ENCODE measurements at regions not wholly inside any gene's neighbourhood (a gene's known extent, or its start where the extent isn't known, plus 50 kb on each side); places are given as distances from the start of the nearest gene placed in this dataset.

DNA sequence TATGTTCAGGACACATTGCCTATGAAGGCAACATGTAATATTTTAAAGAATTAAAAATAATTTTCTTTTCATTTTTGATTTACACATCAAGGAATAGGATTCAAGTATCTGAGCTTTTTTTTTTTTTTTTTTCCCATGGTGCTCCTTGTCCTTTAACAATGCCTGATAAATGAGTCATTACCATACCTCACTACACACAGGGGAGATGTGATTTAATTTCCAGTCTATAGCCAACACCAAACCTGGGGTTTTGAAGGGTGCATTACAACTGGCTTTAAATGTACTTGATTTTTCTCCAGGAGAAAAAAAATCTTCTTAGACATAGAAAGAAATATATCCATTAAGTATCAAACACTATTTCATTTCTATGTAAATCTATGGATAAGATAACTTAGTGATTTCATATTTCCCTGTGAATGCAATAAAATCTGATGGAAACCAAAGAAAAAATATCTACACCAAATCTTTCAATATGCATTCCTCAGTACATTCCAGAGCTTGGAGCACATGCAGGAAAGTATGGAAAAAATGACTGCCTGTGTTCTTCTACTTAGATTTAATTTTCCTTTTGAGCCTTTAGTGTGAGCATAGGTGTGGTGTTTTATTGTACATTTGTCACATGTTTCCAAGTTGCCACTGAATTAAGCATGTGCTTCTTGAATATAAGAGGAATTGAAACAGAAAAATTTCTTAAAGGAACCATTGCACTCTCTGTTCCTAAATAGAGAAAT lies 204.8 kb upstream of the MEOX2 start:
- Histone ChIP-seq H4K20me1 (ENCODE audit: insufficient read depth, low read depth, low read length) (no peaks in the 10 kb centered on the region), H3K9me3 (ENCODE audit: low read length) (peaks cover 10% of the 10 kb centered on the region), H3K4me3 (ENCODE audit: low read length) (no peak overlapping the region), H3K27ac (ENCODE audit: low read length) (no peak overlapping the region), H3K9ac (ENCODE audit: low read length) (no peak overlapping the region), H2AFZ (ENCODE audit: low read length) (no peak overlapping the region), H3K79me2 (ENCODE audit: low read length) (no peaks in the 10 kb centered on the region), H3K36me3 (ENCODE audit: insufficient read depth, low read length) (no peaks in the 10 kb centered on the region), H3K27me3 (ENCODE audit: low read length) (no peaks in the 10 kb centered on the region), H3K4me1 (ENCODE audit: low read length) (no peaks in the 10 kb centered on the region), H3K9me2 (replicated peaks; ENCODE audit: insufficient read depth, low read length) (no peaks in the 10 kb centered on the region), H3K4me2 (ENCODE audit: low read depth, low read length, poor library complexity, severe bottlenecking) (no peak overlapping the region)
- no peak for DNase-seq

DNA sequence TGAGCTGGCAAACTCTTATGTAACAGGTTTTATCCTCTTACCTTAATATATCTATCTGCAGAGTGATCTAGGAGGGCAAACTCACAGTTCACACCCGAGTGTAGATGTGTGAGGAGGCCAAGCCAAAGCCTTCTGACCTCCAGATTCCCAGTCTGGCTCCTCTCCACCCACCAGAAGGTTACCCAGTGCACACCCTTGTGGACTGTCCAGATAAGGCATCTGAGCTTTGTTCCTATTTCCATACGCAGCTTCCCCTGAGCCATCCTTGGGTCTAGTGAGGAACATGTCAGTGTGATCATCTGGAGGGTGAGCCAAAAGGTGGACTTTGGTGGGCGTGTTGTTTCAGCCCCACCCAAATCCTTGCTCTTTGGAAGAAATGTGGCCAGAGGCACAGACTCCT lies 203.0 kb upstream of the MEOX2 start:
- no peak for DNase-seq
- Histone ChIP-seq H2AFZ (ENCODE audit: low read length) (no peak overlapping the region), H3K27me3 (ENCODE audit: low read length) (no peaks in the 10 kb centered on the region), H3K79me2 (ENCODE audit: low read length) (no peaks in the 10 kb centered on the region), H3K9ac (ENCODE audit: low read length) (no peak overlapping the region), H4K20me1 (ENCODE audit: insufficient read depth, low read depth, low read length) (no peaks in the 10 kb centered on the region), H3K9me2 (replicated peaks; ENCODE audit: insufficient read depth, low read length) (no peaks in the 10 kb centered on the region), H3K36me3 (ENCODE audit: insufficient read depth, low read length) (no peaks in the 10 kb centered on the region), H3K4me2 (ENCODE audit: low read depth, low read length, poor library complexity, severe bottlenecking) (no peak overlapping the region), H3K4me1 (ENCODE audit: low read length) (no peaks in the 10 kb centered on the region), H3K4me3 (ENCODE audit: low read length) (no peak overlapping the region), H3K9me3 (ENCODE audit: low read length) (peaks cover 10% of the 10 kb centered on the region), H3K27ac (ENCODE audit: low read length) (no peak overlapping the region)

DNA sequence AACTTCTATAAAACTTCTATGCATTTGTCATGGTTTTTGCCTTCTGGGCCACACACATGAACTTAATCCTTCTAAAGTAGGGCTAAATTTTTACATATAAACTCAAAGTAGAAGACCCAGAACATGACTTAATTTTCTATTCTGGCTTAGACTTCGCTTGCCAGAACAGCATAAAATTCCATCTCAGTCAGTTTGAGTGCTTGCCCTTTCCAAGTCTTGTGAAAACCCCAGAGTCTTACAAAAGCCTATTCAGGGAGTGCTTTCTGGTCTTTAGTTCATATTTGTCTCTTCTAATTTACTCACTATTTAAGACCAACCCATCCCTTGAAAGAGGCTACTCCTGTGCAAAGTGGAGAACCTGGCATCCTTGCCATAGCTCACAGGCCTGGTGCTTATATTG lies 201.6 kb upstream of the MEOX2 start:
- H3K79me2 ChIP-seq (ENCODE audit: low read length): no peaks in the 10 kb centered on the region
- H3K36me3 ChIP-seq (ENCODE audit: insufficient read depth, low read length): no peaks in the 10 kb centered on the region
- peaks cover 3% of the 10 kb centered on the region; the same call in 1 of the 2 replicates for H3K9me3 ChIP-seq (ENCODE audit: low read length)
- H3K9ac ChIP-seq (ENCODE audit: low read length): no peak overlapping the region
- H3K27me3 ChIP-seq (ENCODE audit: low read length): no peaks in the 10 kb centered on the region
- H3K4me3 ChIP-seq (ENCODE audit: low read length): no peak overlapping the region
- H3K4me2 ChIP-seq (ENCODE audit: low read depth, low read length, poor library complexity, severe bottlenecking): no peak overlapping the region
- H3K27ac ChIP-seq (ENCODE audit: low read length): no peak overlapping the region
- DNase-seq: no peak
- H2AFZ ChIP-seq (ENCODE audit: low read length): no peak overlapping the region
- no peaks in the 10 kb centered on the region for H4K20me1 ChIP-seq (ENCODE audit: insufficient read depth, low read depth, low read length)
- H3K9me2 ChIP-seq (replicated peaks; ENCODE audit: insufficient read depth, low read length): no peaks in the 10 kb centered on the region
- no peaks in the 10 kb centered on the region for H3K4me1 ChIP-seq (ENCODE audit: low read length)

DNA sequence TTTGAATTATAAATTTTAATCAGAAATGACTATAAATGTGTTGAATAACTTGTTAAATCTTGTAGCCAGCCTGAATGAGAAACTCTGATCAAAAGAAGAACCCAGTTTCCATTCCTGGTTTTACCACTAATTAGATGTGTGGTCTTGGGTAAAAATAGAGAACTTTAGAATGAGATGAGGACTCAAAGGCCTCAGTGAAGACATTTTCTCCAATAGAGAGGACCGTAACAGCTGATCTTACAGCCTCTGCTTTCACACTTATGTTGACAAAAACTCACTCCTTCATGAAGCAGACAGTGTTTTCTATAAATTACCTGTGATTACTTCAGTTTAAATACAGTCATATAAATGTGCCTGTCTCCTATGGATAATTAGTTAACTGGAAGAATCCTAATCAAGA lies 200.1 kb upstream of the MEOX2 start:
- peaks cover 3% of the 10 kb centered on the region; the same call in 1 of the 2 replicates for H3K9me3 ChIP-seq (ENCODE audit: low read length)
- H3K4me3 ChIP-seq (ENCODE audit: low read length): no peak overlapping the region
- no peaks in the 10 kb centered on the region for H3K9me2 ChIP-seq (replicated peaks; ENCODE audit: insufficient read depth, low read length)
- H2AFZ ChIP-seq (ENCODE audit: low read length): no peak overlapping the region
- no peaks in the 10 kb centered on the region for H4K20me1 ChIP-seq (ENCODE audit: insufficient read depth, low read depth, low read length)
- no peak overlapping the region for H3K27ac ChIP-seq (ENCODE audit: low read length)
- H3K27me3 ChIP-seq (ENCODE audit: low read length): no peaks in the 10 kb centered on the region
- H3K79me2 ChIP-seq (ENCODE audit: low read length): no peaks in the 10 kb centered on the region
- no peak overlapping the region for H3K9ac ChIP-seq (ENCODE audit: low read length)
- DNase-seq: no peak
- H3K36me3 ChIP-seq (ENCODE audit: insufficient read depth, low read length): no peaks in the 10 kb centered on the region
- no peak overlapping the region for H3K4me2 ChIP-seq (ENCODE audit: low read depth, low read length, poor library complexity, severe bottlenecking)
- H3K4me1 ChIP-seq (ENCODE audit: low read length): no peaks in the 10 kb centered on the region

DNA sequence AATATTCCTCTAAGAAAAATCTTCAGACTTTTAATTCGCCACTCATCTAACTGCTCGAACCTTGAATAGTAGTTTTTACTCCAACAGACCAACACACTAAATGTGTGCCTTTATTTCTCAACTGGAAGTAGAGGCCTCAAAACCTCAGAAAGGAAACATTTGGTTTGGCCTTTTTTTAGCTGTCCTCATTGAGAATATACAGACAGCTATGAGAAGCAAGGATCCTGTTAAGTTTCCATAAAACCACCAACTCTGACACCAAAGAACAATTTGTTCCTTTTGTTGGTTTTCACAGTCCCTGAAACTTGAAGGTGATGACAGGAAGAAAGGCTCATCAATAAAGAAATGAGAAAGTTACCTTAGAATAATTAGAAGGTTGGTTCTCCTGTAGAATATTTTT lies 199.2 kb upstream of the MEOX2 start:
- H2AFZ ChIP-seq (ENCODE audit: low read length): no peak overlapping the region
- no peak overlapping the region for H3K27ac ChIP-seq (ENCODE audit: low read length)
- peaks cover 6% of the 10 kb centered on the region for H3K9me3 ChIP-seq (ENCODE audit: low read length)
- no peaks in the 10 kb centered on the region for H3K4me1 ChIP-seq (ENCODE audit: low read length)
- no peaks in the 10 kb centered on the region for H4K20me1 ChIP-seq (ENCODE audit: insufficient read depth, low read depth, low read length)
- DNase-seq: no peak
- no peak overlapping the region for H3K4me3 ChIP-seq (ENCODE audit: low read length)
- no peak overlapping the region for H3K4me2 ChIP-seq (ENCODE audit: low read depth, low read length, poor library complexity, severe bottlenecking)
- H3K9me2 ChIP-seq (replicated peaks; ENCODE audit: insufficient read depth, low read length): no peaks in the 10 kb centered on the region
- no peaks in the 10 kb centered on the region for H3K36me3 ChIP-seq (ENCODE audit: insufficient read depth, low read length)
- H3K79me2 ChIP-seq (ENCODE audit: low read length): no peaks in the 10 kb centered on the region
- no peaks in the 10 kb centered on the region for H3K27me3 ChIP-seq (ENCODE audit: low read length)
- H3K9ac ChIP-seq (ENCODE audit: low read length): no peak overlapping the region

DNA sequence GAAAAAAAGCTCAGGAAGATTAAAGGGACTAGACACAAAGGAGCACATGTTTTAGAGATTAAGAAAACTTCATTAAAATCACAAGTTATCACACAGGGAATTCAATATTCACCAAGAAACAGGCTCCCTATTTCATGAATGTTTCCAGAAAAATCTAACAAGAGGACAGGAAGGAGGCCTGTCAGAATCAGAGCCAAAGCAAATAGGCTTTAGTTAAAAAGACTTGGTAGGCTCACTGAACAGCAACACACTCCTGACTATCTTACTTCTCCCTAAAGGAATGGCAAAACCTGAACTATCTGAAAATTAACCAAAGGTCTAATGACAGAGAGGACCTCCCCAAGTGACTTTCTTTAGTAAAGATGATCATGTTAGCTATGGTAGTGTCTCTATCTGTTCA lies 188.3 kb upstream of the MEOX2 start:
- Histone ChIP-seq H3K9me2 (replicated peaks; ENCODE audit: insufficient read depth, low read length) (no peaks in the 10 kb centered on the region), H3K4me3 (ENCODE audit: low read length) (no peak overlapping the region), H3K9me3 (ENCODE audit: low read length) (no peaks in the 10 kb centered on the region; the same call in 1 of the 2 replicates), H3K9ac (ENCODE audit: low read length) (no peak overlapping the region), H3K79me2 (ENCODE audit: low read length) (no peaks in the 10 kb centered on the region), H3K4me1 (ENCODE audit: low read length) (no peaks in the 10 kb centered on the region), H2AFZ (ENCODE audit: low read length) (no peak overlapping the region), H3K27me3 (ENCODE audit: low read length) (no peaks in the 10 kb centered on the region), H3K27ac (ENCODE audit: low read length) (no peak overlapping the region), H3K36me3 (ENCODE audit: insufficient read depth, low read length) (no peaks in the 10 kb centered on the region), H3K4me2 (ENCODE audit: low read depth, low read length, poor library complexity, severe bottlenecking) (no peak overlapping the region), H4K20me1 (ENCODE audit: insufficient read depth, low read depth, low read length) (no peaks in the 10 kb centered on the region)
- DNase-seq: no peak

DNA sequence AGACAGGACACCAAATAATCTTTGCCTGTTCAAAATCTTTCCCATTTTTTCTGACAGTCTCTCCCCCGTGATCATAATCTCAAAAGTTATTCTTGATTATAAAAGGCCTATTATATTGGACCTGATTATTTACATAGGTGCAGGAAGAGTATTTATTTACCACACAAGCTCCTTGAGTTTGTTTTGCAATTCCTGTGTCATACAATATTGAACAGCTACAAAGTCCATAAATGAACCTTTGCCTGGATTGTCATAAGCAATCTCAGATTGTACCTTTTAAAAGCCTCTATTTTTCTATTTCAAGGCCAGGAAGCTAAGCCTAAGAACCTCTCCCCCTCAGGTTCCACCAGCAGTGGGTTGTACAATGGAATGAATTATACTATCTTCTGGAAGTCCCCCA lies 183.9 kb upstream of the MEOX2 start:
- H3K9me3 ChIP-seq (ENCODE audit: low read length): peaks cover 4% of the 10 kb centered on the region; the same call in 1 of the 2 replicates
- H2AFZ ChIP-seq (ENCODE audit: low read length): no peak overlapping the region
- H3K27me3 ChIP-seq (ENCODE audit: low read length): no peaks in the 10 kb centered on the region
- H3K9ac ChIP-seq (ENCODE audit: low read length): no peak overlapping the region
- H3K4me3 ChIP-seq (ENCODE audit: low read length): no peak overlapping the region
- no peaks in the 10 kb centered on the region for H3K36me3 ChIP-seq (ENCODE audit: insufficient read depth, low read length)
- H3K79me2 ChIP-seq (ENCODE audit: low read length): no peaks in the 10 kb centered on the region
- H3K4me2 ChIP-seq (ENCODE audit: low read depth, low read length, poor library complexity, severe bottlenecking): no peak overlapping the region
- no peak for DNase-seq
- H4K20me1 ChIP-seq (ENCODE audit: insufficient read depth, low read depth, low read length): no peaks in the 10 kb centered on the region
- no peak overlapping the region for H3K27ac ChIP-seq (ENCODE audit: low read length)
- no peaks in the 10 kb centered on the region for H3K4me1 ChIP-seq (ENCODE audit: low read length)
- H3K9me2 ChIP-seq (replicated peaks; ENCODE audit: insufficient read depth, low read length): no peaks in the 10 kb centered on the region

DNA sequence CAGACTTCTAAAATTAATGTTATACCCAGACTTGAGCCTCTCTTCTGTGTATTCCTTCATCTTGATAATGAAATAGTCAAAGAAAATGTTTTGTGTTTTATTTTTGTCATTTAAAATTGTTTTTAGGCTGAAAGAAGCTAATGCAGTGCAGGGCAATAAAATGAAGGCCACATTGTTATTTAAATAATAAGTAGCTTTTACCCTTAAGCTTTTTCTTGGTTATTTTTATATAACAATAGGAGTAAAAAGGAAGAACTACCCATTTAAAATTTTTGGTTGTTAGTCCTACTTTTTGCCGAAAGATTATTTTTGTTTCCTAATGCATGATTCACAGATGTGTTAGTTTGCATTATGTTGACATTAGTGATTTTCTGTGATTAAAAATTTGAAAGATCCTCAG lies 181.0 kb upstream of the MEOX2 start:
- Histone ChIP-seq H3K4me3 (ENCODE audit: low read length) (no peak overlapping the region), H3K27me3 (ENCODE audit: low read length) (no peaks in the 10 kb centered on the region), H3K36me3 (ENCODE audit: insufficient read depth, low read length) (no peaks in the 10 kb centered on the region), H4K20me1 (ENCODE audit: insufficient read depth, low read depth, low read length) (no peaks in the 10 kb centered on the region), H3K27ac (ENCODE audit: low read length) (no peak overlapping the region), H3K9me2 (replicated peaks; ENCODE audit: insufficient read depth, low read length) (no peaks in the 10 kb centered on the region), H3K4me2 (ENCODE audit: low read depth, low read length, poor library complexity, severe bottlenecking) (no peak overlapping the region), H2AFZ (ENCODE audit: low read length) (no peak overlapping the region), H3K4me1 (ENCODE audit: low read length) (no peaks in the 10 kb centered on the region), H3K79me2 (ENCODE audit: low read length) (no peaks in the 10 kb centered on the region), H3K9me3 (ENCODE audit: low read length) (peaks cover 7% of the 10 kb centered on the region; the same call in 1 of the 2 replicates), H3K9ac (ENCODE audit: low read length) (no peak overlapping the region)
- no peak for DNase-seq

Measured in Karpas-422 (cell line).